ENCODE measurements at regions not wholly inside any gene's neighbourhood (a gene's known extent, or its start where the extent isn't known, plus 50 kb on each side); places are given as distances from the start of the nearest gene placed in this dataset.
"Not testable (repeated sequence)": the region's sequence is repeated elsewhere in the genome, so short reads cannot be mapped to it uniquely, and the experiment has no call there.

DNA sequence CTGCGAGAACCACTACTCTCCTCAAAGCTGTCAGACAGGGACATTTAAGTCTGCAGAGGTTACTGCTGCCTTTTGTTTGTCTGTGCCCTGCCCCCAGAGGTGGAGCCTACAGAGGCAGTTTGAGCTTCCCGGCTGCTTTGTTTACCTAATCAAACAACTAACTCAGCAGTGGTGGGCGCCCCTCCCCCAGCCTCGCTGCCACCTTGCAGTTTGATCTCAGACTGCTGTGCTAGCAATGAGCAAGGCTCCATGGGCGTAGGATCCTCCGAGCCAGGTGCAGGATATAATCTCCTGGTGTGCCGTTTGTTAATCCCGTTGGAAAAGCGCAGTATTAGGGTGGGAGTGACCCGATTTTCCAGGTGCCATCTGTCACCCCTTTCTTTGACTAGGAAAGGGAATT is 147.7 kb upstream of the MRPS22 start:
- TF ChIP-seq, protein P1, sequence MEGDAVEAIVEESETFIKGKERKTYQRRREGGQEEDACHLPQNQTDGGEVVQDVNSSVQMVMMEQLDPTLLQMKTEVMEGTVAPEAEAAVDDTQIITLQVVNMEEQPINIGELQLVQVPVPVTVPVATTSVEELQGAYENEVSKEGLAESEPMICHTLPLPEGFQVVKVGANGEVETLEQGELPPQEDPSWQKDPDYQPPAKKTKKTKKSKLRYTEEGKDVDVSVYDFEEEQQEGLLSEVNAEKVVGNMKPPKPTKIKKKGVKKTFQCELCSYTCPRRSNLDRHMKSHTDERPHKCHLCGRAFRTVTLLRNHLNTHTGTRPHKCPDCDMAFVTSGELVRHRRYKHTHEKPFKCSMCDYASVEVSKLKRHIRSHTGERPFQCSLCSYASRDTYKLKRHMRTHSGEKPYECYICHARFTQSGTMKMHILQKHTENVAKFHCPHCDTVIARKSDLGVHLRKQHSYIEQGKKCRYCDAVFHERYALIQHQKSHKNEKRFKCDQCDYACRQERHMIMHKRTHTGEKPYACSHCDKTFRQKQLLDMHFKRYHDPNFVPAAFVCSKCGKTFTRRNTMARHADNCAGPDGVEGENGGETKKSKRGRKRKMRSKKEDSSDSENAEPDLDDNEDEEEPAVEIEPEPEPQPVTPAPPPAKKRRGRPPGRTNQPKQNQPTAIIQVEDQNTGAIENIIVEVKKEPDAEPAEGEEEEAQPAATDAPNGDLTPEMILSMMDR (conservative IDR thresholded peaks at IDR 0.05; ENCODE audit: low read length): not testable (repeated sequence)
- not testable (repeated sequence) for TF ChIP-seq EZH2phosphoT487 (IDR thresholded peaks at IDR 0.05; ENCODE audit: borderline replicate concordance, low read depth, low read length)
